ENCODE measurements at regions not wholly inside any gene's neighbourhood (a gene's known extent, or its start where the extent isn't known, plus 50 kb on each side); places are given as distances from the start of the nearest gene placed in this dataset.
"Not testable (repeated sequence)": the region's sequence is repeated elsewhere in the genome, so short reads cannot be mapped to it uniquely, and the experiment has no call there.

DNA sequence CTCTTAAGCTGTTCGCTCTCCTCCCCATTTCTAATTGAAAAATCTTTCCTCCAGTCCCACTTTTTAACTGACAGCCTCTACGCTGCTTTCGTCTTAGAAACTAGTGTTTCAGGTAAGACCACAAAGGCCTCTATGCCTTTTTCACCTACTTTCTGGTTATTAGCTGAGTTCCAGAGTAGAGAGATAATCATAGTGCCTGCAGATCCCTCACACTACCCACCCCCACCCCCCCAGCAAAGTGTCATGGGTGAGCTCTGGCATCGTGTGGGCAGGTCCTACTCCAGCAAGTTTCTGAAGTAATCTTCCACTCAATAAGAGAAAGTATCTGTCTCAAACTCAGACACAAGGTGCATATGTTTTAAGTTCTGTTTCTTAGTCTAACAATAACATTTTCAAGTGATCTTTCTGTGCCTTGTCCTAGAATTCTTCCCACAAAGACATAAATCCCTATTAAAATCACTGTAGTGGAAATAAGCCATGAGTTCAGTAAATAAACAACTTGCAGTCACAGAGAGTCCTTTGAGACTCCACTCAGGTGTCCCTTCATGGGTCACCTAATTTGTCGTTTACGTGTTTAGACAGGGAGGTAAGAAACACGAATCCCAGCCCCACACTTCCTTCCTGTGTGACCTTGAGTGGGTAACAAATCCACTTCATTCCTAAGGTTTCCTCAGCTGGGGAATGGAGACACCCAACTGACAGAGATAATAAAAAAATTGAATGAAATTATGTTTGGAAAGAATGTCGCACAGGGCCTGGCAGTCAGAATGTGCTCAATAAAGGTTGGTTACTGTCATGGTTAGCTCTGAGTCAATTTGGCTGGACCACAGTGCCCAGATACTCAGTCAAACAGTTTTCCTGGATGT, 228.9 kb upstream of the CAND1 start:
- no peak for DNase-seq (ENCODE audit: low read depth)

DNA sequence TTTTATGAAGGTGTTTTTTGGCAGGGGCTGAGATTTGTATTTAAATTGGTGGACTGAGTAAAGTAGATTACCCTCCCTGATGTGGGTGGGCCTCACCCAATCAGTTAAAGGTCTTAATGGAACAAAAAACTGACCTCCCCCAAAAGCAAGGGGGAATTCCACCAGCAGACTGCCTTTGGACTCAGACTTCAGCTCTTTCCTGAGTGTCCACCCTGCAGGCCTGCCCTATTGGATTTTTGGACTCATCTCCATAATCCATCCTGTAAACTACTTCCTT, 228.4 kb upstream of the CAND1 start:
- DNase-seq (ENCODE audit: low read depth), result no peak

DNA sequence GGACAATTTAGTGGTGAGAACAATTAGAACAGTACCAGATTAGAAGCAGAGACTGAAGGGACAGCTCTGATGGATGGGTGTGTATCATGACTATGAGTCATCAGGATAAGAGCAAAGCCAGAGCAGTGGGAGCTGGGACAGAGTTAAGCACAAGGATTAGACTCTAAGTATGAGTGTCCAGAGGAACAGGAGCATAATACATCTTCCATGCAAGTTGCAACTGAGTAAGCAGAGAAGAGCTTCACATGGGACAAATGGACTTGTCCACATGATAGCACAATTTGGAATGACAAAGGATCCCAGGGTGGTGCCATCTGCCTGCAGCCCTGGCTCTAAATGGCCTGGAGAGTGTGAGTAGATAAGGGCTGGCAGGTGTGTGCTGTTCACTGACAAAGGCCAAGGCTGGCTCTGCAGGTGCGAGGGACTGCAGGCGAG, 226.4 kb upstream of the CAND1 start:
- no peak for DNase-seq (ENCODE audit: low read depth)

DNA sequence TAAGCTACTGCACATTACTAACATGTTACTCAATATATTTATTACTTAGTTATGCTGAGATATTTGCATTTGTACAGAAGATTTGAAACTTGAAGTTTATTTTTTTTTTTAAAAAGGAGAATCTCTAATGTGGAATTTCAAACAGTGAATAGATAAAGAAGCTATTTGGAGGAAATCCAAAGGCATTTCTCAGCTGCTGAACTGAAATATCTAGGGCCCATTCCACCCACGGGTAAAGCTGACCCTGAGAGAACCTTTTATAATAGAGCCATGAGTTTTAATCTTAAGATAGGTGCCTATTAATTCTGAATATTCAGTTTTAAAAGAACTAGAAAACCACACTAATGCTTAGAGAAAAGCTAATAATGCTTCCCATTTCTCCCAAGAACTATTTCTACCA, 225.4 kb upstream of the CAND1 start:
- no peak for DNase-seq (ENCODE audit: low read depth)

DNA sequence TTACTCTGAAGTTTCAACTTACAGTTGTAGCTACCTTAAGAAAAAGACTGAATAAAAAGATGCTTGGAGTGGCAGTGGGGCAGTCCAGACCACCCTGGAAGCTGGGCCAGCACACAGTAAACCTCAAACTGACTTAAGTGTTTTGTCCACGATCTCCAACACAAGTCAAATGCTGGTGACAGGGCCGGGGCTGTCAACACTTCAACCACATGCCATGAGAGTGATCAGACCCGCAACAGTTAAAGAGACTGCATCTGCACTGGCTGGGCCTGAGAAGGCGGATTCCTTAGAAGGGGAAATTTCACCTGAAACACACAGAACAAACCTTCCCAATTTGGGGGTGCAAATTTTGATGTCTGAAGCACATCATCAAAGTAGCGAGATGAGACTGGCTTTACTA, 223.5 kb upstream of the CAND1 start:
- no peak for DNase-seq (ENCODE audit: low read depth)

DNA sequence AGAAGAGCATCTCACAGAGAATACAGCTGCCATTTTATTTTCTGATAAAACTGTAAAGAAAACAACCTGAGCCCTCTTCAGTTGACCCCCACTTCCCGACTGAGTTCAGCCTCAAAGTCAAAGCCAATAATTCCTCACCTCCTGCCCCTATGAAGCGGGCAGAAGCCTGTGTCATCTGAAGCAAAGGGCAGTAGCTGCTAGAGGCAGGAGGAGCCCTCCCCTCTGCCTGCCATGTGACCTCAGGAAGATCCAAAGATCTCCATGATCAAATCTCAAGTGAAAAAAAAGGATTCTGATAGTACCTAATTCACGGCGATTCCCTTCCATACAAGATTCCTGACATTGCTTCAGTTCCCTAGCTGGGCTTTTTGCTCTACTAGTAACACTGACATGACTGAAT, 223.1 kb upstream of the CAND1 start:
- DNase-seq (ENCODE audit: low read depth), result no peak

DNA sequence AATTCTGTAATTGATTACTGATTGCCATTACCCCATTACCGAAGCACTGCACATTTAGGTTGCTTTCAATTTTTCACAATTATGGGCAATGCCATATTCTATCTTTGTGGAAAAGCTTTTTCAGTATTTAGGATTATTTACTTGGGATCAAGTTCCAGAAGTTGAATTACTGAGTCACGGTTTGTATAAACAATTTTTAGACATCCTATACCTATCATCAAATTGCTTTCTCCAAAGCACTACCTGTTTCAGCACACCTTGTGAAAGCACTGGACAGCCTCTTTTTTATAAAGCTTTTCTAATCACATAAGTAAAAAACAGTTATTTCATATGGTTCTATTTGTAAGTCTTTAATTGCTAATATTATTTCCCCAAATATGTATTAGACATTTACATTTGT, 221.5 kb upstream of the CAND1 start:
- no peak for DNase-seq (ENCODE audit: low read depth)

DNA sequence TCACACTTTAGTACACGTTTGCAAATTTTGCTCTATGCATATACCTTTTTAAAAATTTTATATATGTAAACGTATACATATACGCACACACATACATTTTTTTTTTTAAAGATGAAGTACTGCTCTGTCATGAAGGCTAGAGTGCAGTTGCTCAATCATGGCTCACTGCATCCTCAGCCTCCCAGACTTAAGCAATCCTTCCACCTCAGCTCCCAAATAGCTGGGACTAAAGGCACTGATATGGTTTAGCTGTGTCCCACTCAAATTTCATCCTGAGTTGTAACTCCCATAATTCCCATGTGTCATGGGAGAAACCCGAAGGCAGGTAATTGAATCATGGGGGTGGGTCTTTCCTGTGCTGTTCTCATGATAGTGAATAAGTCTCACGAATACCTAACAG, 220.8 kb upstream of the CAND1 start:
- no peak for DNase-seq (ENCODE audit: low read depth)

DNA sequence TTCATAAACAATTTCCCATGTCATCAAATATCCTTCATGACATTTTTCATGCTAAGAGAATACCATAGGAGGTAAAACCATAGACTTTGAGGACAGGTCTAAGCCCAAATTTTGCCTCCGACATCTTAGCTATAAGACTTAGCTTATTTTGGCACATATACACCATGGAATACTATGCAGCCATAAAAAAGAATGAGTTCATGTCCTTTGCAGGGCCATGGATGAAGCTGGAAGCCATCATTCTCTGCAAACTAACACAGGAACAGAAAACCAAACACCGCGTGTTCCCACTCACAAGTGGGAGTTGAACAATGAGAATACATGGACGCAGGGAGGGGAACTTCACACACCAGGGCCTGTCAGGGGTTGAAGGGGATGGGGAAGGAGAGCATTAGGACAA, 220.0 kb upstream of the CAND1 start:
- DNase-seq (ENCODE audit: low read depth), result not testable (repeated sequence)

DNA sequence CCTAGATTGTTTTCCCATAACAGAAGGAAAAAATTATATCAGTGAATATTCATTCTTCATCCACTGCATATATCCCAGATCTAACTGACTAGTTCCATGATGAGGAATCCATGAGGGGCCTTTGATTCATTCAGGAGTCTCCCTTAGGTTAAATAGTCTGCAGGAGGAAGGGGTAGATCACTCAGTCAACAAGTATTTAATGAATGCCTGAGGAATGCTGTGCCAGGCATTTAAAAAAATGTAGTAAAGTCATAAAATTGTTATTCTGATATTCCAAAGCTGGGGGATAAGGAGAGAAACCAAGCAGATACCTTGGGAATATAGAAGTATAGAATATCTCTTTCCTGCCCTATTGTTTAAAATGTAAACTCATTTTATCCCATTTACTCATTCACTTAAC, 216.2 kb upstream of the CAND1 start:
- no peak for DNase-seq (ENCODE audit: low read depth)

DNA sequence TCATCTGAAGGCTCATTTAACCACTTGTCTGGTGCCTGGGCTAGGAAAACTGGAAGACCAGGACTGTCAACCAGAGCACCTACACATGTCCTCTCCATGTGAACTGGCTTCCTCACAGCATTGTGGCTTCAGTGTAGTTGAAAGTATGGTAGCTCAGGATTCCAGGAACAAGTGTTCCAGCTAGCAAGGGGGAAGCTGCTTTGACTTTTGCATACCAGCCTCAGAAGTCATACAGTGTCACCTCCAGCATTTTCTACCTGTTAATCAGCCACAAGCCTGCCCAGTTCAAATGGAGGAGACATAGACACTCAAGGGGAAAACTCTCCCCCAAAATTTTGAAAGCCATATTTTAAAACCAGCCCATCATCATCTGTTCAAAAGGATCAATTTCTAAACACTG, 212.8 kb upstream of the CAND1 start:
- DNase-seq (ENCODE audit: low read depth), result no peak

DNA sequence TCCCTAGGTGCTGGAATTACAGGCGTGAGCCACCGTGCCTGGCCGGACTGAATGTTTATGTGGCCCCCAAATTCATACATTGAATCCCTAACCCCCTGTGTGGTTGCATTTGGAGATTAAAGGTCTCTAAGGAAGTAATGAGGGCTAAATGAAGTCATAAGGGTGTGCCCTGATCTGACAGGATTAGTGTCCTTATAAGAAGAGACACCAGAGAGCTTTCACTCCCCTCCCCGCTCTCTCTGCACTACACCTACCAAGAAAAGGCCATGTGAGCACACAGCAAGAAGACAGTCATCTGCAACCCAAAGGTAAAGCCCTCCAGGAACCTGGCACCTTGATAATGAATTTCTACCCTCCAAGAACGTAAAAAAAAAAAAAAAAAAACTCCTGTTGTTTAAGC, 212.1 kb upstream of the CAND1 start:
- no peak for DNase-seq (ENCODE audit: low read depth)

DNA sequence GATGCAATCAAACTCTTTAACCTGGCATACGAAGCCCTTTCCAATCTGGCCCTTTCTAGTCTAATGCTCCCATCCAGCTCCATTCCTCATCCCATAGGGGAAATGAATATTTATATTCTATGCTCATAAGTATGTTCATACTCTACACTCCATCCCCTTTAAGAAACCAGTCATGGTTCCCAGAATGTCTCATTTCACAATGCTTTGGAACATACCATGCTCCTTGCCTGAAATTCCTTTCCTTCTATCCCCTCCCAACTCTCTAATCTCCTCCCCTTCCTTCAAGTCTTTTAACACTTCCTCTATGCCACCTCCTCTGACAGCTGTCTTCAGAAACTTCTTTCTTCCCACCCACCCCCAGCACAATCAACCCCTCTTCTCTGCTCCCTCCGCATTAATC, 207.0 kb upstream of the CAND1 start:
- DNase-seq (ENCODE audit: low read depth), result no peak

DNA sequence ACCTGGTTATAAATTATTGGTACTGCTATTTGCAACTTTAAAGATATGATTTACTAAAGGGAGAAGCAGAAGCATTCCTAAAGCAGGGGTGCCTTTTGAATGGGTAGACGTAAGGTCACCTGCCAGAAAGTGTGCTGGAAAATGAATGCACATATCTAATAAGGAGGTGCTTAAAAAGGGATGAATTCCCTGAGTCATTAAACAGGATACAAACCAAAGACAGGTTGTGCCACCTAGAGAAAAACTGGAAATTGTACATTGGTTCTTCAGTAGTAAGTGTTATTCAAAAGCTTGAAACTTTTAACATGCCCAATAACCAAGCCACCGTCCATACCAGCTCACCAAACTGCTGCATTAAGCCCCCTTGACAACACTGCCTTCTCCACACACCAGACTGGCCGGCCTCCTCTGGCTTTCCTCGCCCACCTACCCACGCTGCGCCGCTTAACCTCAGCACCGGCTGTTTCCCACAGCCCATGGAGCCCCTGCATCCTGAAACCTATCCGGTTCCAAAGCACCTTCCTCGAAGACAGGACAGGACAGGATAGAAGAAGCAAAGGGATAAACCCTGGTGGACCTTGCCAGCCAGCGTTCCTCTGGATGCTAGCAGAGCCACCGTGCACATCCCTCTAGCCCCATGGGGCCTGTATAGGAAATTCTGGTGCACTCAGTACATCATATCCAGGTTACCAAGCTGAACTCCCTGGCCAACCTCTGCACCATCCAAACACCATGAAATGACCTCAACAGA, 201.5 kb upstream of the CAND1 start:
- DNase-seq (ENCODE audit: low read depth), result no peak

DNA sequence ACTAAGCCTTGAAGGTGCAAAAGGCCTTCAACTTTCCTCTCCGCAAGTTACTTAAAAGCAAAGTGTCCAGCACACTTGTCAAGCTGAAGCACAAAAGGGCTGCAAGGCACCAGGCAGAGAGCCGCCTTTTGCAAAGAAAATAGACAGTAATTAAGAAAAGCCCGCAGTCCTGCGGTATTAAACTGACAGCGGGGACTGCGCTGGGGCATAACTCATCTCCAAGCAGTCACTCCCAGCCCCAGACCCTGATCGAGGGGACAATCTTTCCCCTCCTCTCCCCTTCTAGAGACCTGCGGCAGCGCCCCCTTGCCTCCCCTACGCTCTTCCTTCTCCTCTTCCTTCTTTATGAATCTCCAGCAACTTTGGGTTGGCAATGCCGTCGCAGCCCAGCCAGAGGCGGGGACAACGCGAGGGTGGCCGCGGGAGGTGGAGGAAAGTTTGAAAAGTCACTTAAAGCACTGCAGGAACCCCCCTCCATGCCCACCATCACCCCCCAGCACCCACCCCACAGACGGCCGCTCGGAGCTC, 200.9 kb upstream of the CAND1 start:
- DNase-seq (ENCODE audit: low read depth), result no peak

DNA sequence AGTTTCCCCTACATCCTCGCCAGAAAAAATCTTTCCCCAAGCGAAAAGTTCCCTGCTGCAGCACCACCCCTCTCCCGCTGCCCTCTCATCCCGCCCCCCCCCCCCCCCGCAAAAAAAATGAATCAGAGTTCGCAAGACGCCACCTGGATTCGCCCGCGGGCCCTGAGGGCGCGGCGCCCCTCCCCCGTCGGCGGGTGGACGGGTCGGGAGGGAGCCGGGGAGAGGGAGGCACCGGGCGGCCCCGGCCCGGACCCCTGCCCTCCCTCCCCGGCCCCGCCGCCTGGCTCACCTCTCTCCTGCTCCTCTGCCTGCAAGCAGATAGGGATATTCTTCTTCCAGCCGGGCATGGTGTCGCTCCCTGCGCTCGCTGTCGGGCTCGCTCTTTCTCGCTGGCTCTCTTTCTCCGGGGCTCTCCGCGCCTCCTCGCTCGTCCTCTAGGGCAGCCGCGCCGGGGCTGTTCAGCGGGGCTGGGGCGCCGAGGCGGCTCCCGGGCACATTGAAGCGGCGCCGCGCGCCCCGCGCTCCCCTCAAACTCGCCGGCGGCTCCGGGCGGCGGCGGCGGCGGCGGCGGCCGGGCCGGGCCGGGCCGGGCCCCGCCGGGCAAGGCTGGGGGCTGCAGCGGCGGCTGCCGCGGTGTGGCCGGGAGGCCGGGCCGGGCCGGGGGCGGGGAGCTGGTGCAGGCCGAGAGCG, 200.3 kb upstream of the CAND1 start:
- DNase-seq (ENCODE audit: low read depth), result no peak

DNA sequence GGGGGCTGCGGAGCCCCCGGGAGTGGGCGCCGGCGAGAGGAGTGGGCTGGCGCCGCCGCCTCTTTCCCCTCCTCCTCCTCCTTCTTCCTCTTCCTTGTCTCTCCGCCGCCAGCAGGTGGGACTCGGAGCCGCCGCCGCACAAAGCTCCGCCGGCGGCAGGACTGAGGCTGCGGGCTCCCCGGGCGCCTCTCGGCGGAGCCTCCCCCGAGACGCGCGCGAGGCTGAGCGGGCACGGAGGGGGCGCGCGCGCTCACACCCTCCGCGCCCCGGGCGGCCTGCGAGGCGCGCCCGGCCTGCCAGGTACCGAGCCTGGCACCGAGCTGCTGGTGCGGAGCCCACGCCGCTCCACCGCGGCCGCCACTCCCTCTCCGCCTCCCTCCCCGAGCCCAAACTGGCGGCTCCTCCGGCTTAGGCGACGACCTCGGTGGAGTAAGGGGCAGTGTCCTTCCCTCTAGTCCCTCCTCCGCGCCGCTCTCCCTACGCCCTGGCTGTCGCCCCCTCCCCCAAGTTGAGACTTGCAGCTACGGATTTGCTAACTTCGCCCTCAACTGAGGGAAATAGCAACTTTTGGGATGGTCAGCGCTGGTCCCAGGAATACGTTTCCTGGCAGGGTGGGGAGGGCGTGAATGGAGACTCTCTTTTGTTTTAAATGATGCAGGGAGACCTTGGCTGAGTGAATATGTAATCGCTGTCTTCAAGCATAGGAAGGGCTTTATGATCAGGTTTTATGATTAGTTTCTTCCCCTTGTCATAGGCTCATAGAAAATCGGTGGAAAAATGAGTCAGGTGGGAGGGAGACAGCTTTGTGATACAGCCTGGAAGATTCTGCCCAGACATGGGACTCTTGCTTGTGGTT, 199.5 kb upstream of the CAND1 start:
- no peak for DNase-seq (ENCODE audit: low read depth)

DNA sequence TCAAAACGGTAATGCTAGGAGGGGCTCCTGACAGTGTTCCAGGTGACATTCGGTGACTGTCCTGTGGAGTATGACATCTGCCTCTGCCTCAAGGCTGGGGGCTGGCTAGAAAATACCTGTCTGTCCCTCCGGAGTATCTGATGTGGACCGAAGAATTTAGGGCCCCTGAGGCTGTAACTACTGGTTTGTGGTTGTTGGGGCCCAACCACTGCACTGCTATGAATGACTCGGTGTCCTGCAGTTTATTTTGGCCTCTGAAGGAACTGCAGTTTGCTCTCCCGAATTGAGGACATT, 198.9 kb upstream of the CAND1 start:
- no peak for DNase-seq (ENCODE audit: low read depth)

DNA sequence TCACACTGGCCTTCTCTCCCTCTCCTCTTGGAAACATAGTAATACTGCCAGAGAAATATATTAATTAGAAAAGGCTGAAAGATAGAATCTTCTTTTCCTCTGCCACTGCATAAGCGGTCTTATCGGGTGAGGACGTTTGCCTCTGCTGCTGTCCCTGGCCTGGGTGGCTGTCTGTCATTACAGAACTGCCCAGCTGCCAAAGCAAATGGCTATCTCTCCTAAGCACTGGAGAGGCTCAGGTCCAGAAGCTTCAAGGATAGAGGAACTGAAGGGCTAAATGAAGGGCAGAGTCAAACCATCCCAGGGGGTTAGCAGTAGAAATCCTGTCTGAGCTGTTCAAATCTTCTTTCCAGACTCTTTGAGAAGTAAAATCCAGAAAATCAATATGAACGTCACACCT, 198.6 kb upstream of the CAND1 start:
- no peak for DNase-seq (ENCODE audit: low read depth)

DNA sequence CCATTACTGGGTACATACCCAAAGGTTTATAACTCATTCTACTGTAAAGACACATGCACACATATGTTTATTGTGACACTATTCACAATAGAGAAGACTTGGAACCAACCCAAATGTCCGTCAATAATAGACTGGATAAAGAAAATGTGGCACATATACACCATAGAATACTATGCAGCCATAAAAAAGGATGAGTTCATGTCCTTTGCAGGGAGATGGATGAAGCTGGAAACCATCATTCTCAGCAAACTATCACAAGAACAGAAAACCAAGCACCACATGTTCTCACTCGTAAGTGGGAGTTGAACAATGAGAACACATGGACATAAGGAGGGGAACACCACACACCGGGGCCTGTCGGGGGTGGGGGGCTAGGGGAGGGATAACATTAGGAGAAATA, 196.9 kb upstream of the CAND1 start:
- not testable (repeated sequence) for DNase-seq (ENCODE audit: low read depth)

DNA sequence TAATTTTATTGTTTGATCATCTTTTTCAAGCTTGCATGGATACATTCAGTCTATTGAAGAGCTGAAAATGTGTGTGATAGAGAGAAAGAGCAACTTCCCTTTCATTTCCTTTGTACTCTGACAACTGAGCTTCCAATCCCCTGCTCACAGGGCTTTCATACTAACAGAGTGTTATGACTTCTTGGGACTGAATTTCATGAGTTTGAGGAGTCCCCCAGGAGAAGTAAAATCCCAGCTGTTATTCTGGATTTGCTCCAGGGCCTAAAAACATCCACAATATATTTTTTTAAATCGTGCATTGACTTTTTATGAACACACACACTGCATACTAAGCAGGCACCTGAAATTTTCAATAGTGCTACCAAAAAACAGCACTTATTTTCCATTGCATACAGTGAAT, 195.8 kb upstream of the CAND1 start:
- DNase-seq (ENCODE audit: low read depth), result no peak

DNA sequence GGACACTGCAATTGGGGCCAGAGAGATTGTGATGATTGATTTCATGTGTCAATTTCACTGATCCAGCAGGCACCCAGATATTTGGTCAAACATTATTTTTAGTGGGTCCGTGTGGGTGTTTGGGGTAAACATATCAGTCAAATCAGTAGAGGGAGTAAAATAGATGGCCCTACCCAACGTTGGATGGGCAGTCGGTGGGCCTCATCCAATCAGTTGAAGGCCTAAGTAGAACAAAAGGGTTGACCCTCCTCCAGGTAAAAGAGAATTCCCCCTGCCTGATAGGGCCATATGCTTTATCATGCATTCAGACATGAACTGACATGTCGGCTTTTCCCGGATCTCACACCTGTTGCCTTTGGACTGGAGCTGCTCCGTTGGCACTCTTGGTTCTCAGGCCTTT, 195.1 kb upstream of the CAND1 start:
- DNase-seq (ENCODE audit: low read depth), result no peak
